ENCODE measurements at regions not wholly inside any gene's neighbourhood (a gene's known extent, or its start where the extent isn't known, plus 50 kb on each side); places are given as distances from the start of the nearest gene placed in this dataset.

- ChIA-PET POLR2A (no interaction called here), CTCF (no interaction called here)
- BruUV-seq (replicated peaks) = no TSS peak
- no peaks in the 10 kb centered on the region for H3K36me3 ChIP-seq (ENCODE audit: control insufficient read depth, insufficient read depth, low read length)
- no peaks in the 10 kb centered on the region for H3K27me3 ChIP-seq (replicated peaks; ENCODE audit: control insufficient read depth, insufficient read depth, low read length)
- H3K27me3 Mint-ChIP-seq (ENCODE audit: insufficient read depth, unreplicated experiment) = peaks cover 6% of the 10 kb centered on the region
- H3K4me3 ChIP-seq (ENCODE audit: low read depth, low read length) = no peak overlapping the region
- no peaks in the 10 kb centered on the region for H3K4me1 Mint-ChIP-seq (ENCODE audit: low read depth, unreplicated experiment)
- no peaks in the 10 kb centered on the region for H3K4me1 ChIP-seq
- H3K9me3 Mint-ChIP-seq (ENCODE audit: unreplicated experiment) = no peaks in the 10 kb centered on the region
- no peak overlapping the region for H3K4me3 Mint-ChIP-seq (ENCODE audit: unreplicated experiment)
- H3K27ac Mint-ChIP-seq (ENCODE audit: unreplicated experiment) = no peak overlapping the region
- intact Hi-C loops (cut with micrococcal nuclease; ENCODE audit: unreplicated experiment) = no loop called here
- no peak for DNase-seq
- no peak for TF ChIP-seq CTCF (IDR thresholded peaks at IDR 0.05; ENCODE audit: insufficient read depth in 1 of 2, low read depth in 1 of 2, low read length in 1 of 2, severe bottlenecking in 1 of 2, unreplicated experiment in 1 of 2)
- H3K9me3 ChIP-seq = no peaks in the 10 kb centered on the region
- H3K36me3 Mint-ChIP-seq (ENCODE audit: insufficient read depth, unreplicated experiment) = no peaks in the 10 kb centered on the region
These were observed 209.3 kb downstream of the HAUS1 start for GRCh38 chr18:46313521-46313920.

- Histone ChIP-seq H3K9me3 (no peaks in the 10 kb centered on the region), H3K4me3 (ENCODE audit: low read depth, low read length) (no peak overlapping the region), H3K27me3 (replicated peaks; ENCODE audit: control insufficient read depth, insufficient read depth, low read length) (no peaks in the 10 kb centered on the region), H3K4me1 (no peaks in the 10 kb centered on the region), H3K36me3 (ENCODE audit: control insufficient read depth, insufficient read depth, low read length) (no peaks in the 10 kb centered on the region)
- Mint-ChIP-seq H3K36me3 (ENCODE audit: insufficient read depth, unreplicated experiment) (no peaks in the 10 kb centered on the region), H3K27ac (ENCODE audit: unreplicated experiment) (no peak overlapping the region), H3K9me3 (ENCODE audit: unreplicated experiment) (no peaks in the 10 kb centered on the region), H3K27me3 (ENCODE audit: insufficient read depth, unreplicated experiment) (peaks cover 6% of the 10 kb centered on the region), H3K4me3 (ENCODE audit: unreplicated experiment) (no peak overlapping the region), H3K4me1 (ENCODE audit: low read depth, unreplicated experiment) (no peaks in the 10 kb centered on the region)
- CTCF ChIA-PET = no interaction called here
- BruUV-seq (replicated peaks) = no TSS peak
- intact Hi-C loops (cut with micrococcal nuclease; ENCODE audit: unreplicated experiment) = no loop called here
- POLR2A ChIA-PET = no interaction called here
- DNase-seq = no peak
- no peak for TF ChIP-seq CTCF (IDR thresholded peaks at IDR 0.05; ENCODE audit: insufficient read depth in 1 of 2, low read depth in 1 of 2, low read length in 1 of 2, severe bottlenecking in 1 of 2, unreplicated experiment in 1 of 2)
These were observed 209.8 kb downstream of the HAUS1 start for GRCh38 chr18:46314011-46314410.

DNA sequence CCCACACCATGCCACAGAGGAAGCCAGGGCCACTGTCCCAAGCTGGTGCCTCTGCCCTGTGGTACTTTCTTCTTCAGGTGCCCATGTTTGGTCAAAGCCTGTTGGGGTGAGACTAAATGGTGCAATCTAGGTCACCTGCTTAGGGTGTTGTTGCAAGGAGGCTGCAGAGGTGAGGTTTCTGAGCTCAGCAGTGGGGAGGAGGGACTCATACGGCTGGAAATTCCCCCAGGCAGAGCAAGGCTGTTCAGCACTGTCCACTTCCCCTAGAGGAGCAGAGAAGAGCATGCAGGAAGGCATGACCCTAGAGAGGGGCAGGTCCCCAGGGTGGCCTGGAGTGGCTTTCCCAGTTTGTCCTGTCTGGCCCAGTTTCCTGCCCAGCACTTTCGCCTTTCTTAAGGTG is 211.0 kb downstream of the HAUS1 start:
- H3K4me1 ChIP-seq = no peaks in the 10 kb centered on the region
- no peak overlapping the region for H3K4me3 ChIP-seq (ENCODE audit: low read depth, low read length)
- no peaks in the 10 kb centered on the region for H3K36me3 ChIP-seq (ENCODE audit: control insufficient read depth, insufficient read depth, low read length)
- H3K9me3 Mint-ChIP-seq (ENCODE audit: unreplicated experiment) = no peaks in the 10 kb centered on the region
- TF ChIP-seq CTCF (IDR thresholded peaks at IDR 0.05; ENCODE audit: insufficient read depth in 1 of 2, low read depth in 1 of 2, low read length in 1 of 2, severe bottlenecking in 1 of 2, unreplicated experiment in 1 of 2) = no peak
- no peaks in the 10 kb centered on the region for H3K9me3 ChIP-seq
- CTCF ChIA-PET = no interaction called here
- H3K4me3 Mint-ChIP-seq (ENCODE audit: unreplicated experiment) = no peak overlapping the region
- no peak for DNase-seq
- H3K4me1 Mint-ChIP-seq (ENCODE audit: low read depth, unreplicated experiment) = no peaks in the 10 kb centered on the region
- POLR2A ChIA-PET = no interaction called here
- no peaks in the 10 kb centered on the region for H3K27me3 ChIP-seq (replicated peaks; ENCODE audit: control insufficient read depth, insufficient read depth, low read length)
- intact Hi-C loops (cut with micrococcal nuclease; ENCODE audit: unreplicated experiment) = no loop called here
- BruUV-seq (replicated peaks) = no TSS peak
- no peaks in the 10 kb centered on the region for H3K36me3 Mint-ChIP-seq (ENCODE audit: insufficient read depth, unreplicated experiment)
- peaks cover 6% of the 10 kb centered on the region for H3K27me3 Mint-ChIP-seq (ENCODE audit: insufficient read depth, unreplicated experiment)
- H3K27ac Mint-ChIP-seq (ENCODE audit: unreplicated experiment) = no peak overlapping the region

Measured in Caco-2 (cell line).